HepG2 (cell line): ENCODE measurements at regions not wholly inside any gene's neighbourhood (a gene's known extent, or its start where the extent isn't known, plus 50 kb on each side); places are given as distances from the start of the nearest gene placed in this dataset.

Source experiments
- ATAC-seq: fragments of 200-7000 bp; cut with Tn5 transposase; 3 replicates; pipeline ENCODE4 v1.9.1; 2020; ENCODE audit warnings: mild to moderate bottlenecking, moderate library complexity
- BruUV-seq: library from RNA; stranded (reverse); fragments of 400-500 nt; replicated peaks from 2 replicates; lab custom pipeline; 2021; lab: Mats Ljungman, UMichigan
- CTCF ChIA-PET: fragments of 300-600 bp; formaldehyde crosslinking; extraction: SDS; loops from one replicate; lab custom pipeline; 2021; ENCODE audit warnings: low total read pairs, inconsistent platforms, low intra/inter-chr PET ratio; lab: Yijun Ruan, JAX
- POLR2A ChIA-PET: fragments of 350-600 bp; sonication (Branson Sonifier 250); formaldehyde crosslinking; loops from one replicate; lab custom pipeline; 2020; ENCODE audit warnings: antibody characterized with exemption, inconsistent platforms; lab: Yijun Ruan, JAX
- DNase-seq: peaks from one replicate; pipeline ENCODE4 v3.0.0-alpha.2; 2015; ENCODE audit warnings: low spot score
- FAIRE-seq: peaks from 3 replicates; lab custom pipeline; 2011; peaks lifted over from hg19 to GRCh38; lab: Jason Lieb, UNC
- H2AFZ ChIP-seq: one replicate; pipeline ENCODE4 v1.6.1; 2011; ENCODE audit warnings: low read length, inconsistent platforms
- H3K27ac ChIP-seq: fragments of 300-600 bp; 3 replicates; pipeline ENCODE4 v1.8.0; 2011; ENCODE audit warnings: mixed run types, mild to moderate bottlenecking, mixed read lengths, low read length, inconsistent platforms; ENCODE audit not compliant: insufficient read depth; ENCODE audit errors: extremely low read length
- H3K27me3 ChIP-seq, 2 experiments: fragments of 200-600 bp in 1 of 2; 2 replicates in 1 of 2; 3 replicates in 1 of 2; pipeline versions ENCODE4 v1.6.0 to v1.8.0; 2011; ENCODE audit warnings: low read length in 2 of 2, mild to moderate bottlenecking in 2 of 2, moderate library complexity in 2 of 2, inconsistent platforms in 1 of 2; ENCODE audit not compliant: insufficient read depth in 2 of 2, control insufficient read depth in 1 of 2
- H3K36me3 ChIP-seq, 2 experiments: fragments of 200-600 bp in 1 of 2; replicated peaks in 1 of 2; 2 replicates in 1 of 2; 3 replicates in 1 of 2; pipeline versions ENCODE4 v1.5.1 to v1.8.0; 2011; ENCODE audit warnings: low read length in 2 of 2, inconsistent platforms in 1 of 2; ENCODE audit not compliant: insufficient read depth in 2 of 2, control insufficient read depth in 1 of 2
- H3K4me1 ChIP-seq: 2 replicates; pipeline ENCODE4 v1.5.1; 2012; ENCODE audit warnings: low read length, inconsistent platforms; ENCODE audit not compliant: insufficient read depth
- H3K4me2 ChIP-seq: 2 replicates; pipeline ENCODE4 v1.6.0; 2011; ENCODE audit warnings: low read depth, low read length, inconsistent platforms
- H3K4me3 ChIP-seq, 3 experiments: fragments of 200-600 bp in 1 of 3; sonication (generic), shearing (Covaris generic) in 1 of 3; replicated peaks in 1 of 3; 2 replicates each; pipeline ENCODE4 v1.5.1; 2011 to 2016; ENCODE audit warnings: low read length in 3 of 3, inconsistent platforms in 2 of 3, low read depth in 2 of 3, mild to moderate bottlenecking in 2 of 3, control low read depth in 1 of 3, mixed read lengths in 1 of 3; ENCODE audit not compliant: insufficient read depth in 1 of 3
- H3K79me2 ChIP-seq: one replicate; pipeline ENCODE4 v1.6.1; 2011; ENCODE audit warnings: low read length, inconsistent platforms; ENCODE audit not compliant: insufficient read depth
- H3K9ac ChIP-seq: 2 replicates; pipeline ENCODE4 v1.6.0; 2011; ENCODE audit warnings: mild to moderate bottlenecking, low read depth, low read length, inconsistent platforms; ENCODE audit not compliant: insufficient read depth
- H3K9me3 ChIP-seq: 2 replicates; pipeline ENCODE4 v1.5.1; 2012; ENCODE audit warnings: mild to moderate bottlenecking, low read length
- H4K20me1 ChIP-seq: 2 replicates; pipeline ENCODE4 v1.6.0; 2011; ENCODE audit warnings: inconsistent platforms, mild to moderate bottlenecking, low read length, moderate library complexity; ENCODE audit not compliant: insufficient read depth
- AGO1 ChIP-seq: fragments of 200-400 bp; formaldehyde crosslinking; IDR thresholded peaks from 2 replicates; pipeline ENCODE4 v1.6.1; 2017; ENCODE audit warnings: mild to moderate bottlenecking, low read depth, low read length, moderate library complexity; ENCODE audit not compliant: poor library complexity, severe bottlenecking
- EED ChIP-seq: sonication (generic); formaldehyde crosslinking; IDR thresholded peaks from 2 replicates; pipeline ENCODE4 v1.5.0; 2020; ENCODE audit warnings: mild to moderate bottlenecking, missing genetic modification reagents
- HES4 ChIP-seq: sonication (generic); formaldehyde crosslinking; IDR thresholded peaks from 2 replicates; pipeline ENCODE4 v1.9.0; 2021; ENCODE audit warnings: mild to moderate bottlenecking, missing genetic modification reagents, borderline replicate concordance
- JUN ChIP-seq: sonication (generic); formaldehyde crosslinking; IDR thresholded peaks from 2 replicates; pipeline ENCODE4 v1.4.0; 2020; ENCODE audit warnings: mild to moderate bottlenecking, missing genetic modification reagents
- SMAD3 ChIP-seq: sonication (generic); formaldehyde crosslinking; IDR thresholded peaks from 2 replicates; pipeline ENCODE4 v1.4.0; 2020; ENCODE audit warnings: missing genetic modification reagents
- YEATS4 ChIP-seq: sonication (generic); formaldehyde crosslinking; IDR thresholded peaks from 2 replicates; pipeline ENCODE4 v1.4.0; 2020; ENCODE audit warnings: missing genetic modification reagents, borderline replicate concordance
- ZEB1 ChIP-seq: IDR thresholded peaks from 2 replicates; pipeline ENCODE4 v1.6.1; 2012; ENCODE audit warnings: mild to moderate bottlenecking, low read depth, inconsistent platforms; ENCODE audit not compliant: insufficient replicate concordance
- ZFP36 ChIP-seq: fragments of 150-350 bp; IDR thresholded peaks from 2 replicates; pipeline ENCODE4 v1.6.1; 2018; ENCODE audit warnings: borderline replicate concordance, low read length, low read depth; ENCODE audit not compliant: partially characterized antibody
- ZNF766 ChIP-seq: sonication (generic); formaldehyde crosslinking; IDR thresholded peaks from 2 replicates; pipeline ENCODE4 v1.5.0; 2020; ENCODE audit warnings: missing genetic modification reagents, borderline replicate concordance
- WGBS: methylation state at CpG from one replicate; pipeline ENCODE4 v1.1.6; 2017; ENCODE audit warnings: low lambda C conversion rate; 5-methylcytosine and 5-hydroxymethylcytosine counted together
- in situ Hi-C: cut with HindIII; loops from 2 replicates; pipeline ENCODE4 v1.10.0; 2017; ENCODE audit warnings: low pct_unique_long_range_greater_than_20kb; ENCODE audit not compliant: extremely low pct_ligation_motif_present
- intact Hi-C: fragments of 100-400 bp; cut with micrococcal nuclease; formaldehyde crosslinking; loops from one replicate; pipeline ENCODE4 v1.10.0; 2022; ENCODE audit not compliant: unreplicated experiment
- TF ChIP-seq, protein P1 (sequence below): sonication (generic); formaldehyde crosslinking; IDR thresholded peaks from 2 replicates; pipeline ENCODE4 v1.5.1; 2020; ENCODE audit warnings: mild to moderate bottlenecking, missing genetic modification reagents
- TF ChIP-seq, protein P2 (sequence below): fragments of 450-650 bp; IDR thresholded peaks from 2 replicates; pipeline ENCODE4 v1.6.1; 2016
- TF ChIP-seq, protein P3 (sequence below): sonication (generic); formaldehyde crosslinking; IDR thresholded peaks from 2 replicates; pipeline ENCODE4 v1.5.0; 2020; ENCODE audit warnings: missing genetic modification reagents, mild to moderate bottlenecking, borderline replicate concordance
- TF ChIP-seq, protein P4 (sequence below): sonication (generic); formaldehyde crosslinking; IDR thresholded peaks from 2 replicates; pipeline ENCODE4 v1.8.0; 2022; ENCODE audit warnings: mild to moderate bottlenecking, missing genetic modification reagents, moderate library complexity

DNA sequence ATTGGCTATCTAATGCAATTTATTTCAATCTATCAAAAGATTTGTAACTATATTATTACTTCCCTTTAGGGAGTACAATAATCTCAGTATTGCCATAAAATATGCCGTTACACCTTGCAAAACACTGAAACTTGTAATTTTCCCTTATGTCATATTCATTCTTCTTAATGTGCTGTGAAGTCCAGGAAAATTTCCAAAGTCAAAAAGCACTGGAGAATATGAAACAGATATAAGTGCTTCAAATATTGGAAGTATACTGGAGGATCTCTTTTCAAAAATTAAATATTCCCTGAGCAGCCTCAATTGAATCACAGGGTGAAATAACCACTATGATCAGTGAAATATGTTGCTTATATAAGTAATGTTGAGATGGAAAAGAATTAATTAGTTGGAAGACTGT, 356.0 kb downstream of the PPP1R3A start:
- no peak overlapping the region for H3K4me2 ChIP-seq
- FAIRE-seq (no peak), ATAC-seq (no peak), DNase-seq (no peak)
- H3K9ac ChIP-seq, result no peak overlapping the region
- H3K4me1 ChIP-seq, result no peaks in the 10 kb centered on the region
- BruUV-seq, result no TSS peak
- ChIA-PET CTCF (no interaction called here), POLR2A (no interaction called here)
- no peak overlapping the region for H2AFZ ChIP-seq
- TF ChIP-seq HES4 (CRISPR knock-in tag), result no peak
- no peak for TF ChIP-seq JUN (CRISPR knock-in tag)
- no peak for TF ChIP-seq YEATS4 (CRISPR knock-in tag)
- no peak for TF ChIP-seq ZNF766 (CRISPR knock-in tag)
- no peak for TF ChIP-seq AGO1
- no peak overlapping the region for H3K27ac ChIP-seq
- H4K20me1 ChIP-seq, result no peaks in the 10 kb centered on the region
- H3K36me3 ChIP-seq, result no peaks in the 10 kb centered on the region
- in situ Hi-C loops (no loop called here), intact Hi-C loops (no loop called here)
- H3K79me2 ChIP-seq, result no peaks in the 10 kb centered on the region
- 3% methylated on average over 1 of the region's 1 CpG for WGBS
- H3K9me3 ChIP-seq, result no peaks in the 10 kb centered on the region
- H3K4me3 ChIP-seq, result no peak overlapping the region
- H3K27me3 ChIP-seq, result no peaks in the 10 kb centered on the region

DNA sequence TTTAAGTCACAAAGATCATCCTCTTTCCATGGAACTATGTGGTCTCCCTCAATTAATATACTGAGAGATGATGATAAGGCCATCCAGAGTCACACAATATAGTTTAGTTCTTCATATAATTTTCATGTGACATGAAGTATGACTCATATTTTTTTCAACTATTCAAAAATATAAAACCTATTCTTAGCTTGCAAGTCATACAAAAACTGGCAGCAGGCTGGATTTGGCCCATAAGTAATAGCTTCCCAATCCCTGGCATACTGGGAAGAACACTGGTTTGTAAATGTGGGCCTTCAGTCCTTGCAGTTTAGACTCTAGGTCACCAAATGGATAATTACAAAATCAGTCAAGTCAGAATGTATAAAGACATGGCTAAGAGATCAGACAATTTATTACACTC, 356.6 kb downstream of the PPP1R3A start:
- no peak overlapping the region for H3K9ac ChIP-seq
- H3K79me2 ChIP-seq, result no peaks in the 10 kb centered on the region
- H4K20me1 ChIP-seq, result no peaks in the 10 kb centered on the region
- ATAC-seq (no peak), DNase-seq (no peak), FAIRE-seq (no peak)
- intact Hi-C loops (no loop called here), in situ Hi-C loops (no loop called here)
- H3K4me2 ChIP-seq, result no peak overlapping the region
- no peak overlapping the region for H3K4me3 ChIP-seq
- BruUV-seq, result no TSS peak
- no peak overlapping the region for H2AFZ ChIP-seq
- ChIA-PET CTCF (no interaction called here), POLR2A (no interaction called here)
- no peak overlapping the region for H3K27ac ChIP-seq
- H3K9me3 ChIP-seq, result no peaks in the 10 kb centered on the region
- no peaks in the 10 kb centered on the region for H3K27me3 ChIP-seq
- H3K4me1 ChIP-seq, result no peaks in the 10 kb centered on the region
- no peaks in the 10 kb centered on the region for H3K36me3 ChIP-seq
- TF ChIP-seq, protein P1, sequence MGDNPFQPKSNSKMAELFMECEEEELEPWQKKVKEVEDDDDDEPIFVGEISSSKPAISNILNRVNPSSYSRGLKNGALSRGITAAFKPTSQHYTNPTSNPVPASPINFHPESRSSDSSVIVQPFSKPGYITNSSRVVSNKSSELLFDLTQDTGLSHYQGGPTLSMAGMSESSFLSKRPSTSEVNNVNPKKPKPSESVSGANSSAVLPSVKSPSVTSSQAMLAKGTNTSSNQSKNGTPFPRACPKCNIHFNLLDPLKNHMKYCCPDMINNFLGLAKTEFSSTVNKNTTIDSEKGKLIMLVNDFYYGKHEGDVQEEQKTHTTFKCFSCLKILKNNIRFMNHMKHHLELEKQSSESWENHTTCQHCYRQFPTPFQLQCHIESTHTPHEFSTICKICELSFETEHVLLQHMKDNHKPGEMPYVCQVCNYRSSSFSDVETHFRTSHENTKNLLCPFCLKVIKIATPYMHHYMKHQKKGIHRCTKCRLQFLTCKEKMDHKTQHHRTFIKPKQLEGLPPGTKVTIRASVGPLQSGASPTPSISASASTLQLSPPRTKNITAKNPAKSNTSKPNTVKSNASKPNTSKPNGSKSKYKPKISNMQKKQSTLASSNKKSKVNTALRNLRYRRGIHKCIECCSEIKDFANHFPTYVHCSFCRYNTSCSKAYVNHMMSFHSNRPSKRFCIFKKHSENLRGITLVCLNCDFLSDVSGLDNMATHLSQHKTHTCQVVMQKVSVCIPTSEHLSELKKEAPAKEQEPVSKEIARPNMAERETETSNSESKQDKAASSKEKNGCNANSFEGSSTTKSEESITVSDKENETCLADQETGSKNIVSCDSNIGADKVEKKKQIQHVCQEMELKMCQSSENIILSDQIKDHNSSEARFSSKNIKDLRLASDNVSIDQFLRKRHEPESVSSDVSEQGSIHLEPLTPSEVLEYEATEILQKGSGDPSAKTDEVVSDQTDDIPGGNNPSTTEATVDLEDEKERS, result no peak
- TF ChIP-seq SMAD3, result no peak
- TF ChIP-seq, protein P2, sequence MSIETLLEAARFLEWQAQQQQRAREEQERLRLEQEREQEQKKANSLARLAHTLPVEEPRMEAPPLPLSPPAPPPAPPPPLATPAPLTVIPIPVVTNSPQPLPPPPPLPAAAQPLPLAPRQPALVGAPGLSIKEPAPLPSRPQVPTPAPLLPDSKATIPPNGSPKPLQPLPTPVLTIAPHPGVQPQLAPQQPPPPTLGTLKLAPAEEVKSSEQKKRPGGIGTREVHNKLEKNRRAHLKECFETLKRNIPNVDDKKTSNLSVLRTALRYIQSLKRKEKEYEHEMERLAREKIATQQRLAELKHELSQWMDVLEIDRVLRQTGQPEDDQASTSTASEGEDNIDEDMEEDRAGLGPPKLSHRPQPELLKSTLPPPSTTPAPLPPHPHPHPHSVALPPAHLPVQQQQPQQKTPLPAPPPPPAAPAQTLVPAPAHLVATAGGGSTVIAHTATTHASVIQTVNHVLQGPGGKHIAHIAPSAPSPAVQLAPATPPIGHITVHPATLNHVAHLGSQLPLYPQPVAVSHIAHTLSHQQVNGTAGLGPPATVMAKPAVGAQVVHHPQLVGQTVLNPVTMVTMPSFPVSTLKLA, result no peak
- TF ChIP-seq, protein P3, sequence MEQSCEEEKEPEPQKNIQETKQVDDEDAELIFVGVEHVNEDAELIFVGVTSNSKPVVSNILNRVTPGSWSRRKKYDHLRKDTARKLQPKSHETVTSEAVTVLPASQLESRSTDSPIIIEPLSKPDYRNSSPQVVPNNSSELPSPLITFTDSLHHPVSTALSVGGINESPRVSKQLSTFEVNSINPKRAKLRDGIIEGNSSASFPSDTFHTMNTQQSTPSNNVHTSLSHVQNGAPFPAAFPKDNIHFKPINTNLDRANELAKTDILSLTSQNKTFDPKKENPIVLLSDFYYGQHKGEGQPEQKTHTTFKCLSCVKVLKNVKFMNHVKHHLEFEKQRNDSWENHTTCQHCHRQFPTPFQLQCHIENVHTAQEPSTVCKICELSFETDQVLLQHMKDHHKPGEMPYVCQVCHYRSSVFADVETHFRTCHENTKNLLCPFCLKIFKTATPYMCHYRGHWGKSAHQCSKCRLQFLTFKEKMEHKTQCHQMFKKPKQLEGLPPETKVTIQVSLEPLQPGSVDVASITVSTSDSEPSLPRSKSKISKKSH (CRISPR knock-in tag), result no peak
- TF ChIP-seq, protein P4, sequence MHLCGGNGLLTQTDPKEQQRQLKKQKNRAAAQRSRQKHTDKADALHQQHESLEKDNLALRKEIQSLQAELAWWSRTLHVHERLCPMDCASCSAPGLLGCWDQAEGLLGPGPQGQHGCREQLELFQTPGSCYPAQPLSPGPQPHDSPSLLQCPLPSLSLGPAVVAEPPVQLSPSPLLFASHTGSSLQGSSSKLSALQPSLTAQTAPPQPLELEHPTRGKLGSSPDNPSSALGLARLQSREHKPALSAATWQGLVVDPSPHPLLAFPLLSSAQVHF, result no peak
- no peak for TF ChIP-seq EED (CRISPR knock-in tag)
- no peak for TF ChIP-seq ZEB1
- TF ChIP-seq ZFP36, result no peak
